ENCODE measurements at regions not wholly inside any gene's neighbourhood (a gene's known extent, or its start where the extent isn't known, plus 50 kb on each side); places are given as distances from the start of the nearest gene placed in this dataset.

DNA sequence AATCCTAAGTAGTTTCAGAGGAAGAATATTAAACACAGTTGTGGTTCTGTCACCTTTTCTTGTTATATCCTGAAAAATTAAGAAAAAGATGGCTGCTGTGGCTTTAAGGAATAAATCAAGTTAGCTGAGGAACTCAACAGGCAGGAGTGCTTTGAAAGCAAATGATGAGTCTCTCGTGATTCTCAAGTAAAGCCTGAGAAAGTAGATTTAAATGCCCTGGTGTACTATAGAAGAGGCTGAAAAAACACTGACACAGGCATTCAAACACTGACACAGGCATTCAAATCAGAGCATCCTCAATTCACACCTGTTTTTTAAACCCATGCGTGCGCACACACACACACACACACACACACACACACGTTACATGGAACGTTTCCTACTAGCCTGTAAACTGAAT, 218.6 kb downstream of the OGFRL1 start:
- no peaks in the 10 kb centered on the region for H3K36me3 ChIP-seq (ENCODE audit: insufficient read depth, low read length)
- no peak overlapping the region for H3K9ac ChIP-seq (ENCODE audit: low read depth, low read length)
- H3K4me3 ChIP-seq (ENCODE audit: low read length): no peak overlapping the region
- no peaks in the 10 kb centered on the region for H3K9me3 ChIP-seq (replicated peaks; ENCODE audit: low read length)
- H3K4me1 ChIP-seq (ENCODE audit: control insufficient read depth, insufficient read depth, low read length): peaks cover 21% of the 10 kb centered on the region
- H3K4me2 ChIP-seq (ENCODE audit: low read length): no peak overlapping the region
- H3K27me3 ChIP-seq (ENCODE audit: control insufficient read depth, insufficient read depth, low read length): no peaks in the 10 kb centered on the region

GRCh38 chr6:71509191-71510005, 220.8 kb downstream of the OGFRL1 start:
- H3K9me3 ChIP-seq (replicated peaks; ENCODE audit: low read length): no peaks in the 10 kb centered on the region
- no peak overlapping the region for H3K4me3 ChIP-seq (ENCODE audit: low read length)
- peak overlapping the region; percentile 3 for H3K9ac ChIP-seq (ENCODE audit: low read depth, low read length)
- H3K27me3 ChIP-seq (ENCODE audit: control insufficient read depth, insufficient read depth, low read length): no peaks in the 10 kb centered on the region
- peak overlapping the region; percentile 6 for H3K4me2 ChIP-seq (ENCODE audit: low read length)
- no peaks in the 10 kb centered on the region for H3K36me3 ChIP-seq (ENCODE audit: insufficient read depth, low read length)
- peaks cover 26% of the 10 kb centered on the region for H3K4me1 ChIP-seq (ENCODE audit: control insufficient read depth, insufficient read depth, low read length)

GRCh38 chr6:71510057-71510713, 221.6 kb downstream of the OGFRL1 start:
- H3K9ac ChIP-seq (ENCODE audit: low read depth, low read length): peak overlapping the region; percentile 3
- H3K36me3 ChIP-seq (ENCODE audit: insufficient read depth, low read length): no peaks in the 10 kb centered on the region
- H3K4me2 ChIP-seq (ENCODE audit: low read length): peak overlapping the region; percentile 6
- no peaks in the 10 kb centered on the region for H3K27me3 ChIP-seq (ENCODE audit: control insufficient read depth, insufficient read depth, low read length)
- H3K9me3 ChIP-seq (replicated peaks; ENCODE audit: low read length): no peaks in the 10 kb centered on the region
- H3K4me3 ChIP-seq (ENCODE audit: low read length): no peak overlapping the region
- H3K4me1 ChIP-seq (ENCODE audit: control insufficient read depth, insufficient read depth, low read length): peaks cover 26% of the 10 kb centered on the region

DNA sequence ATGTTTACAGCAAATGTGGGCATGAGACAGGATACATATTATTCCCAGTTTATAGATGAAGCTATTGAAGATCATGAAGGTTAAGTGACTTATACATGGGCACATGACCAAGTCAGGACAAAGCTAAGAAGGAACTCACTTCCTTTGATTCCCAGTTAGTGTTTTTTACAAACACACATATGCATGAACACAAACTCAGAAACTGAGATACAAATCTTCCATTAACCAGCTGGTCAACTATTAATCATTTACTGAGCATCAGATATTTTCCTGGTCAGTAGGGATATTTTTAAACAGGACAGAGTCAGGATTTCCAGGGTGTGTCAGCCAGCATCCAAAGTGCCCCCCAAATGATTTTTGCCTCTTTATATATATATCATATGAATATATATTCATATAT, 222.2 kb downstream of the OGFRL1 start:
- Histone ChIP-seq H3K4me3 (ENCODE audit: low read length) (no peak overlapping the region), H3K4me2 (ENCODE audit: low read length) (no peak overlapping the region), H3K4me1 (ENCODE audit: control insufficient read depth, insufficient read depth, low read length) (peaks cover 26% of the 10 kb centered on the region), H3K9me3 (replicated peaks; ENCODE audit: low read length) (no peaks in the 10 kb centered on the region), H3K27me3 (ENCODE audit: control insufficient read depth, insufficient read depth, low read length) (no peaks in the 10 kb centered on the region), H3K9ac (ENCODE audit: low read depth, low read length) (no peak overlapping the region), H3K36me3 (ENCODE audit: insufficient read depth, low read length) (no peaks in the 10 kb centered on the region)

- no peaks in the 10 kb centered on the region for H3K36me3 ChIP-seq (ENCODE audit: insufficient read depth, low read length)
- H3K9ac ChIP-seq (ENCODE audit: low read depth, low read length): no peak overlapping the region
- H3K9me3 ChIP-seq (replicated peaks; ENCODE audit: low read length): no peaks in the 10 kb centered on the region
- H3K4me1 ChIP-seq (ENCODE audit: control insufficient read depth, insufficient read depth, low read length): peaks cover 26% of the 10 kb centered on the region
- H3K27me3 ChIP-seq (ENCODE audit: control insufficient read depth, insufficient read depth, low read length): no peaks in the 10 kb centered on the region
- H3K4me3 ChIP-seq (ENCODE audit: low read length): no peak overlapping the region
- no peak overlapping the region for H3K4me2 ChIP-seq (ENCODE audit: low read length)
Observed at GRCh38 chr6:71512256-71512655, 223.6 kb downstream of the OGFRL1 start.

- H3K4me1 ChIP-seq (ENCODE audit: control insufficient read depth, insufficient read depth, low read length): peaks cover 26% of the 10 kb centered on the region
- H3K9ac ChIP-seq (ENCODE audit: low read depth, low read length): no peak overlapping the region
- no peaks in the 10 kb centered on the region for H3K9me3 ChIP-seq (replicated peaks; ENCODE audit: low read length)
- no peaks in the 10 kb centered on the region for H3K36me3 ChIP-seq (ENCODE audit: insufficient read depth, low read length)
- no peak overlapping the region for H3K4me3 ChIP-seq (ENCODE audit: low read length)
- H3K4me2 ChIP-seq (ENCODE audit: low read length): no peak overlapping the region
- H3K27me3 ChIP-seq (ENCODE audit: control insufficient read depth, insufficient read depth, low read length): no peaks in the 10 kb centered on the region
Observed at GRCh38 chr6:71513036-71513435, 224.4 kb downstream of the OGFRL1 start.

DNA sequence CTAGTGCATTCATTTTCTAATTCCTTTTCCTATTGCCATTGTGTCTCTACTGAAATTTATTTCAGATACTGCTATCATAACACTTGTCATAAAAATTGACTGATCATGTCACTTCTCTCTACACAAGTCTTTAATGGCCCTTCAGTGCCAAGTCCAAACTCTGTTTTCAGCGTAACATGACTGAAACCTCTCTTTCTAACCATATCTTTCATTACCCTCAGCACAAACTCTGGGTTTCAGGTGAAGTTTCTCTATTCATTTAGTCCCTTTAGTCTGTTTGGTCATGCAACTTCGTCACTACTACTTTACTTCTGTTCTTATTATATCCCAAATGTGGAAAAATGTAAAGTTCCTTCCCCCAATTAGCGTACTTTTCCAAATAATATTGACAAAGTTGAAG, 234.9 kb downstream of the OGFRL1 start:
- Histone ChIP-seq H3K27me3 (ENCODE audit: control insufficient read depth, insufficient read depth, low read length) (no peaks in the 10 kb centered on the region), H3K4me1 (ENCODE audit: control insufficient read depth, insufficient read depth, low read length) (no peaks in the 10 kb centered on the region), H3K9me3 (replicated peaks; ENCODE audit: low read length) (no peaks in the 10 kb centered on the region), H3K9ac (ENCODE audit: low read depth, low read length) (no peak overlapping the region), H3K4me3 (ENCODE audit: low read length) (no peak overlapping the region), H3K4me2 (ENCODE audit: low read length) (no peak overlapping the region), H3K36me3 (ENCODE audit: insufficient read depth, low read length) (no peaks in the 10 kb centered on the region)

DNA sequence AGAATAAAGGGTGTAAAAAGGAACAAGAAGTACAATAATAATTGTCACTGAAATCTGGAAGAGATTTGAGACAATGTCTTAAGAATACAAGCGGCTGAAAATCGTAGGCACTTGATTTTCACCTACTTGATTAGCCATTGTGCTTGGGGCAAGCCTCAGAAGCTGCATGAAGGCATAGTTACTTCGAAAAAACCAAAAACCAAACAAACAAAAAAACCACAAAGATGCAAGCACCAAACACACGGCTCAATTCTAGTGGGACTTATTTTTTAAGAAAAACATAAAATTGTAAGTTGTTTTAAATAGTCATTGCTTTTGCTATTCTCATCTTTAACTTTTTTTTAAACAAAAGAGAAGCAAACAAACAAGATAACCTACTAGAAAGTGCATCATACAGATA, 235.6 kb downstream of the OGFRL1 start:
- H3K9ac ChIP-seq (ENCODE audit: low read depth, low read length): no peak overlapping the region
- no peaks in the 10 kb centered on the region for H3K36me3 ChIP-seq (ENCODE audit: insufficient read depth, low read length)
- H3K4me2 ChIP-seq (ENCODE audit: low read length): no peak overlapping the region
- H3K9me3 ChIP-seq (replicated peaks; ENCODE audit: low read length): no peaks in the 10 kb centered on the region
- H3K27me3 ChIP-seq (ENCODE audit: control insufficient read depth, insufficient read depth, low read length): no peaks in the 10 kb centered on the region
- no peak overlapping the region for H3K4me3 ChIP-seq (ENCODE audit: low read length)
- H3K4me1 ChIP-seq (ENCODE audit: control insufficient read depth, insufficient read depth, low read length): no peaks in the 10 kb centered on the region

- Histone ChIP-seq H3K4me1 (ENCODE audit: control insufficient read depth, insufficient read depth, low read length) (peaks cover 3% of the 10 kb centered on the region), H3K9ac (ENCODE audit: low read depth, low read length) (no peak overlapping the region), H3K36me3 (ENCODE audit: insufficient read depth, low read length) (no peaks in the 10 kb centered on the region), H3K9me3 (replicated peaks; ENCODE audit: low read length) (no peaks in the 10 kb centered on the region), H3K4me2 (ENCODE audit: low read length) (no peak overlapping the region), H3K27me3 (ENCODE audit: control insufficient read depth, insufficient read depth, low read length) (no peaks in the 10 kb centered on the region), H3K4me3 (ENCODE audit: low read length) (no peak overlapping the region)
Observed at GRCh38 chr6:71527886-71528285, 239.3 kb downstream of the OGFRL1 start.

- no peak overlapping the region for H3K4me2 ChIP-seq (ENCODE audit: low read length)
- H3K36me3 ChIP-seq (ENCODE audit: insufficient read depth, low read length): no peaks in the 10 kb centered on the region
- no peaks in the 10 kb centered on the region for H3K9me3 ChIP-seq (replicated peaks; ENCODE audit: low read length)
- no peak overlapping the region for H3K4me3 ChIP-seq (ENCODE audit: low read length)
- H3K9ac ChIP-seq (ENCODE audit: low read depth, low read length): no peak overlapping the region
- H3K27me3 ChIP-seq (ENCODE audit: control insufficient read depth, insufficient read depth, low read length): no peaks in the 10 kb centered on the region
- peaks cover 3% of the 10 kb centered on the region for H3K4me1 ChIP-seq (ENCODE audit: control insufficient read depth, insufficient read depth, low read length)
Observed at GRCh38 chr6:71529026-71529425, 240.4 kb downstream of the OGFRL1 start.

DNA sequence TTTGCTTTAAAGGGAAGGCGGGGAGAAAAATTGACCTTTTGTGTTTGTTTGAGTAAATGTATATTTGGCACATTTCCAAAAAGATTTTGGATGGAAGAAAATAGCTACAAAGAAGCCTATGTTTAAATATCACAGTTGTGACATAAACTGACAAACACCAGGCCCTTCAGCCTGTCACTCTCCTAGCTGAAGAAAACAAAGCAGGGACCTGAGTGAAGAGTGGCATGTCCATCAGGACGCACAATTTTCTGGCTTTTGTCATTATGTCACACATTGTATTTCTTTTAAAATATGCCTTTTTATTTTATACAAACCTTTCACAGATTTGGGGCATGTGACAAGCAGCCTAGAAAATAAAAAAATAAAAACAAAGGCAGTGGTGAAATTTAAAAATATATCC, 241.2 kb downstream of the OGFRL1 start:
- Histone ChIP-seq H3K4me1 (ENCODE audit: control insufficient read depth, insufficient read depth, low read length) (peaks cover 3% of the 10 kb centered on the region), H3K27me3 (ENCODE audit: control insufficient read depth, insufficient read depth, low read length) (no peaks in the 10 kb centered on the region), H3K36me3 (ENCODE audit: insufficient read depth, low read length) (no peaks in the 10 kb centered on the region), H3K9ac (ENCODE audit: low read depth, low read length) (no peak overlapping the region), H3K4me2 (ENCODE audit: low read length) (no peak overlapping the region), H3K9me3 (replicated peaks; ENCODE audit: low read length) (no peaks in the 10 kb centered on the region), H3K4me3 (ENCODE audit: low read length) (no peak overlapping the region)

DNA sequence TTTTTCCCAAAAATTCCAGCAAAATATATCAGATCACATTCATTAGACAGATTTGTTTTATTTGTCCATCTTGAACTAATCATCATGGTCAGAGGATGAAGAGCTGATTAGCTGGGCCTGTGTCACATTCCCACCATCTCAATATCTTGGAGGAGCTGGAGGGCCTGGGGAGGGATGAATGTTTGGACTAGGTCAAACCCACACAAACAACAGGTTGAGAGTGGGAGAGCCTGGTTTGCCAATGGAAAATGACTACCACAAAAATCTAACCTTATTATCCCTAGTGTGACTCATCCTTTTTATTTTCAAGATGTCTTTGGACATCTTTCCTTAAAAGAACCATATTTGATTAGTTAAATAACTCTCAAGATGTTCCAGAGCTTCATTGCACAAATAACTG, 242.4 kb downstream of the OGFRL1 start:
- H3K4me2 ChIP-seq (ENCODE audit: low read length): no peak overlapping the region
- H3K36me3 ChIP-seq (ENCODE audit: insufficient read depth, low read length): no peaks in the 10 kb centered on the region
- H3K9ac ChIP-seq (ENCODE audit: low read depth, low read length): no peak overlapping the region
- no peaks in the 10 kb centered on the region for H3K9me3 ChIP-seq (replicated peaks; ENCODE audit: low read length)
- H3K27me3 ChIP-seq (ENCODE audit: control insufficient read depth, insufficient read depth, low read length): no peaks in the 10 kb centered on the region
- no peak overlapping the region for H3K4me3 ChIP-seq (ENCODE audit: low read length)
- peaks cover 3% of the 10 kb centered on the region for H3K4me1 ChIP-seq (ENCODE audit: control insufficient read depth, insufficient read depth, low read length)
